Mucosa of gallbladder (tissue), 1 donor: ENCODE measurements at regions not wholly inside any gene's neighbourhood (a gene's known extent, or its start where the extent isn't known, plus 50 kb on each side); places are given as distances from the start of the nearest gene placed in this dataset.
A peak's percentile ranks its signal among the peaks of the same experiment; 100 is the strongest.

Experiments
- DNase-seq: peaks from one replicate; pipeline ENCODE4 v3.0.0-alpha.2; 2020; ENCODE audit warnings: low spot score
- donor health status: DM: no; HTN: no; CAD: no.

- DNase-seq, result no peak
Measured at GRCh38 chr11:19519912-19520641, 192.6 kb upstream of the NAV2 start.

- DNase-seq, result no peak
Measured at GRCh38 chr11:19519353-19519752, 193.3 kb upstream of the NAV2 start.

GRCh38 chr11:19513253-19513652 is 199.4 kb upstream of the NAV2 start:
- no peak for DNase-seq

- no peak for DNase-seq
Measured at GRCh38 chr11:19512618-19513017, 200.0 kb upstream of the NAV2 start.

GRCh38 chr11:19511413-19512183 is 201.0 kb upstream of the NAV2 start:
- peak; percentile 14 for DNase-seq

- no peak for DNase-seq
Measured at GRCh38 chr11:19511066-19511412, 201.6 kb upstream of the NAV2 start.

- no peak for DNase-seq
Measured at GRCh38 chr11:19510468-19510867, 202.2 kb upstream of the NAV2 start.

GRCh38 chr11:19509215-19509614 is 203.4 kb upstream of the NAV2 start:
- DNase-seq, result no peak

- no peak for DNase-seq
Measured at GRCh38 chr11:19508165-19508564, 204.5 kb upstream of the NAV2 start.

GRCh38 chr11:19506816-19507486 is 205.7 kb upstream of the NAV2 start:
- DNase-seq, result no peak

- no peak for DNase-seq
Measured at GRCh38 chr11:19502691-19503253, 209.9 kb upstream of the NAV2 start.

GRCh38 chr11:19501631-19502030 is 211.0 kb upstream of the NAV2 start:
- no peak for DNase-seq

GRCh38 chr11:19499999-19500398 is 212.6 kb upstream of the NAV2 start:
- no peak for DNase-seq

GRCh38 chr11:19499026-19499669 is 213.5 kb upstream of the NAV2 start:
- no peak for DNase-seq

GRCh38 chr11:19493446-19494213 is 219.0 kb upstream of the NAV2 start:
- DNase-seq, result no peak

GRCh38 chr11:19482319-19483100 is 230.1 kb upstream of the NAV2 start:
- DNase-seq, result no peak

- DNase-seq, result no peak
Measured at GRCh38 chr11:19480540-19480939, 232.1 kb upstream of the NAV2 start.

- DNase-seq, result no peak
Measured at GRCh38 chr11:19478891-19479290, 233.7 kb upstream of the NAV2 start.

GRCh38 chr11:19474954-19475721 is 234.4 kb upstream of the E2F8 start:
- no peak for DNase-seq

- no peak for DNase-seq
Measured at GRCh38 chr11:19474211-19474610, 233.5 kb upstream of the E2F8 start.
